HepG2 (cell line): ENCODE measurements at regions not wholly inside any gene's neighbourhood (a gene's known extent, or its start where the extent isn't known, plus 50 kb on each side); places are given as distances from the start of the nearest gene placed in this dataset.

Source experiments
- ATAC-seq: fragments of 200-7000 bp; cut with Tn5 transposase; 3 replicates; pipeline ENCODE4 v1.9.1; 2020; ENCODE audit warnings: mild to moderate bottlenecking, moderate library complexity
- BruUV-seq: library from RNA; stranded (reverse); fragments of 400-500 nt; replicated peaks from 2 replicates; lab custom pipeline; 2021; lab: Mats Ljungman, UMichigan
- CTCF ChIA-PET: fragments of 300-600 bp; formaldehyde crosslinking; extraction: SDS; loops from one replicate; lab custom pipeline; 2021; ENCODE audit warnings: low total read pairs, inconsistent platforms, low intra/inter-chr PET ratio; lab: Yijun Ruan, JAX
- POLR2A ChIA-PET: fragments of 350-600 bp; sonication (Branson Sonifier 250); formaldehyde crosslinking; loops from one replicate; lab custom pipeline; 2020; ENCODE audit warnings: antibody characterized with exemption, inconsistent platforms; lab: Yijun Ruan, JAX
- DNase-seq: peaks from one replicate; pipeline ENCODE4 v3.0.0-alpha.2; 2015; ENCODE audit warnings: low spot score
- FAIRE-seq: peaks from 3 replicates; lab custom pipeline; 2011; peaks lifted over from hg19 to GRCh38; lab: Jason Lieb, UNC
- H2AFZ ChIP-seq: one replicate; pipeline ENCODE4 v1.6.1; 2011; ENCODE audit warnings: low read length, inconsistent platforms
- H3K27ac ChIP-seq: fragments of 300-600 bp; 3 replicates; pipeline ENCODE4 v1.8.0; 2011; ENCODE audit warnings: mixed run types, mild to moderate bottlenecking, mixed read lengths, low read length, inconsistent platforms; ENCODE audit not compliant: insufficient read depth; ENCODE audit errors: extremely low read length
- H3K27me3 ChIP-seq, 2 experiments: fragments of 200-600 bp in 1 of 2; 2 replicates in 1 of 2; 3 replicates in 1 of 2; pipeline versions ENCODE4 v1.6.0 to v1.8.0; 2011; ENCODE audit warnings: low read length in 2 of 2, mild to moderate bottlenecking in 2 of 2, moderate library complexity in 2 of 2, inconsistent platforms in 1 of 2; ENCODE audit not compliant: insufficient read depth in 2 of 2, control insufficient read depth in 1 of 2
- H3K36me3 ChIP-seq, 2 experiments: fragments of 200-600 bp in 1 of 2; replicated peaks in 1 of 2; 2 replicates in 1 of 2; 3 replicates in 1 of 2; pipeline versions ENCODE4 v1.5.1 to v1.8.0; 2011; ENCODE audit warnings: low read length in 2 of 2, inconsistent platforms in 1 of 2; ENCODE audit not compliant: insufficient read depth in 2 of 2, control insufficient read depth in 1 of 2
- H3K4me1 ChIP-seq: 2 replicates; pipeline ENCODE4 v1.5.1; 2012; ENCODE audit warnings: low read length, inconsistent platforms; ENCODE audit not compliant: insufficient read depth
- H3K4me2 ChIP-seq: 2 replicates; pipeline ENCODE4 v1.6.0; 2011; ENCODE audit warnings: low read depth, low read length, inconsistent platforms
- H3K4me3 ChIP-seq, 3 experiments: fragments of 200-600 bp in 1 of 3; sonication (generic), shearing (Covaris generic) in 1 of 3; replicated peaks in 1 of 3; 2 replicates each; pipeline ENCODE4 v1.5.1; 2011 to 2016; ENCODE audit warnings: low read length in 3 of 3, inconsistent platforms in 2 of 3, low read depth in 2 of 3, mild to moderate bottlenecking in 2 of 3, control low read depth in 1 of 3, mixed read lengths in 1 of 3; ENCODE audit not compliant: insufficient read depth in 1 of 3
- H3K79me2 ChIP-seq: one replicate; pipeline ENCODE4 v1.6.1; 2011; ENCODE audit warnings: low read length, inconsistent platforms; ENCODE audit not compliant: insufficient read depth
- H3K9ac ChIP-seq: 2 replicates; pipeline ENCODE4 v1.6.0; 2011; ENCODE audit warnings: mild to moderate bottlenecking, low read depth, low read length, inconsistent platforms; ENCODE audit not compliant: insufficient read depth
- H3K9me3 ChIP-seq: 2 replicates; pipeline ENCODE4 v1.5.1; 2012; ENCODE audit warnings: mild to moderate bottlenecking, low read length
- H4K20me1 ChIP-seq: 2 replicates; pipeline ENCODE4 v1.6.0; 2011; ENCODE audit warnings: inconsistent platforms, mild to moderate bottlenecking, low read length, moderate library complexity; ENCODE audit not compliant: insufficient read depth
- ATF7 ChIP-seq, 2 experiments: fragments of 450-650 bp in 1 of 2; sonication (generic) in 1 of 2; formaldehyde crosslinking in 1 of 2; IDR thresholded peaks; 2 replicates each; pipeline versions ENCODE4 v1.4.0 to v1.6.1; 2016 to 2020; ENCODE audit warnings: antibody characterized with exemption in 1 of 2, mild to moderate bottlenecking in 1 of 2, missing genetic modification reagents in 1 of 2
- CBX1 ChIP-seq: IDR thresholded peaks from one replicate; pipeline ENCODE4 v1.6.1; 2016; ENCODE audit warnings: antibody characterized with exemption, low read depth
- GFI1 ChIP-seq: sonication (generic); formaldehyde crosslinking; IDR thresholded peaks from 2 replicates; pipeline ENCODE4 v1.5.0; 2020; ENCODE audit warnings: missing genetic modification reagents, mild to moderate bottlenecking, borderline replicate concordance
- HES4 ChIP-seq: sonication (generic); formaldehyde crosslinking; IDR thresholded peaks from 2 replicates; pipeline ENCODE4 v1.9.0; 2021; ENCODE audit warnings: mild to moderate bottlenecking, missing genetic modification reagents, borderline replicate concordance
- KMT2A ChIP-seq: sonication (generic); formaldehyde crosslinking; IDR thresholded peaks from 2 replicates; pipeline ENCODE4 v1.4.0; 2020; ENCODE audit warnings: missing genetic modification reagents
- MEIS1 ChIP-seq: sonication (generic); formaldehyde crosslinking; IDR thresholded peaks from 2 replicates; pipeline ENCODE4 v1.9.0; 2021; ENCODE audit warnings: mild to moderate bottlenecking, missing genetic modification reagents, moderate library complexity, borderline replicate concordance
- RFXAP ChIP-seq: sonication (generic); formaldehyde crosslinking; IDR thresholded peaks from 2 replicates; pipeline ENCODE4 v1.4.0; 2020; ENCODE audit warnings: missing genetic modification reagents, borderline replicate concordance
- ZBTB7B ChIP-seq: sonication (generic); formaldehyde crosslinking; IDR thresholded peaks from 2 replicates; pipeline ENCODE4 v1.4.0; 2020; ENCODE audit warnings: missing genetic modification reagents
- ZFP37 ChIP-seq: sonication (generic); formaldehyde crosslinking; IDR thresholded peaks from 2 replicates; pipeline ENCODE4 v1.4.0; 2020; ENCODE audit warnings: missing genetic modification reagents, borderline replicate concordance
- ZNF20 ChIP-seq: sonication (generic); formaldehyde crosslinking; IDR thresholded peaks from 2 replicates; pipeline ENCODE4 v1.4.0; 2020; ENCODE audit warnings: mild to moderate bottlenecking, moderate library complexity, missing genetic modification reagents
- ZNF550 ChIP-seq: sonication (generic); formaldehyde crosslinking; IDR thresholded peaks from 2 replicates; pipeline ENCODE4 v1.4.0; 2020; ENCODE audit warnings: mild to moderate bottlenecking, missing genetic modification reagents, borderline replicate concordance
- ZNF652 ChIP-seq: IDR thresholded peaks from 2 replicates; pipeline ENCODE4 v1.6.1; 2016; ENCODE audit warnings: low read depth, borderline replicate concordance
- WGBS: methylation state at CpG from one replicate; pipeline ENCODE4 v1.1.6; 2017; ENCODE audit warnings: low lambda C conversion rate; 5-methylcytosine and 5-hydroxymethylcytosine counted together
- in situ Hi-C: cut with HindIII; loops from 2 replicates; pipeline ENCODE4 v1.10.0; 2017; ENCODE audit warnings: low pct_unique_long_range_greater_than_20kb; ENCODE audit not compliant: extremely low pct_ligation_motif_present
- intact Hi-C: fragments of 100-400 bp; cut with micrococcal nuclease; formaldehyde crosslinking; loops from one replicate; pipeline ENCODE4 v1.10.0; 2022; ENCODE audit not compliant: unreplicated experiment

DNA sequence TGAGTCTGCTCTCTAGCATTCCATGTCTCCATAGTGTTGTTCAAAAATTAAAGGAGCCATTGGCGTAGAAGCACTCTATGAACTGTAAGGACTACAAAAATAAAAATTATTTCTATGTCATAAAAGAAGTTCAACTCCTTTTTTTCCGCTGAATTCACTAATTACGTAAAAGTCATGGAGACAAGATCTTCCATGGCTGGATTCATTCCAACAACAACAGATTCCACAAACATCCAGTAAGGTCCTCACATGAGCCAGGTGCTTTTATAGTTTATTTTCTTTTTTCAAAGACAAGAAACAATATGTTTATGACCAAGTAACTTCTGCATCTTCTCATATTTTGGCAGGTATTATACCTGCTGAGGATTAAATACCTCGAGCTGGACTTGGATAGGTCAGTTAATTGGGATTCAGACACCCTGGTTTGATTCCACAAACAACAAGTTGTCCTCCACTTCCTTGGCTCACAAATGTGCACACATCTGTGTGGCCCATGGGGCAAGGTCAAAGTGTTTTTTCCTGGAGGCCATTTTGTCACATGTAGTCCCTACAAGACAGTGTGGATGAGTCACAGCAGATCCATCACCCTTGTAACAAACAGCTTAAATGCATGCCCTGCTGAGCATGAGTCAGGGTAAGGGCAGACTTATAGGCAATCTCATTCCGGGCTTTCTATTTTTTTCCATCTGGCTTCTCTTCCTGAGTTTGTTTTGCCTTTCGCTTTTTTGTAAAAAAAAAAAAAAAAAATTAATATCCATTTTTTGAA, 475.6 kb downstream of the COG6 start (continued):
- no peak for TF ChIP-seq ZNF652 (CRISPR knock-in tag)

DNA sequence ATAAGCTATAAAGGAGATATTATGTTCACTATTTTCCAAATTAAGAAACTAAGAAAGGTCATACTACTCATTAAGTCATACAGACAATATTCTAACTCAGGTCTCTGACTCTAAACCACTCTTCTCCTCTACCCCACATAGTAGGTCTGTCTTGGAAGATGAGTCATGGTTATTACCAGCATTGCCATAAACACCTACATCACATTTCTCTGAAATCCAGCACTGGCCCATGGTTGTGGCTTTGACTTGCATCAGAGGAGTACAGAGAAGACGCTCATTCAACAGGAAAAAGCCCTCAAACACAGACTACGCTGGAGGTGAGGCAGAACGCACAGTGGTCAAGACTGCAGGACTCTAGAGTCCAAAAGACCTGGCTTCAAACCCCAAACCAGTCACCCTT, 476.8 kb downstream of the COG6 start:
- Histone ChIP-seq H2AFZ (no peak overlapping the region), H3K4me3 (no peak overlapping the region), H3K36me3 (no peaks in the 10 kb centered on the region), H3K27ac (no peak overlapping the region), H3K79me2 (no peaks in the 10 kb centered on the region), H3K4me1 (peaks cover 13% of the 10 kb centered on the region), H3K27me3 (no peaks in the 10 kb centered on the region), H3K9ac (no peak overlapping the region), H3K9me3 (peaks cover 8% of the 10 kb centered on the region; the same call in 1 of the 2 replicates), H3K4me2 (no peak overlapping the region), H4K20me1 (no peaks in the 10 kb centered on the region)
- WGBS, result 57% methylated on average over 3 of the region's 3 CpGs
- TF ChIP-seq KMT2A (CRISPR knock-in tag) (no peak), CBX1 (no peak), ZNF20 (no peak), ZFP37 (CRISPR knock-in tag) (no peak), HES4 (CRISPR knock-in tag) (no peak), MEIS1 (CRISPR knock-in tag) (no peak), ATF7 (IDR thresholded peaks at IDR 0.05) (no peak), ATF7 (CRISPR knock-in tag; IDR thresholded peaks at IDR 0.05) (no peak), ZBTB7B (CRISPR knock-in tag) (no peak), RFXAP (CRISPR knock-in tag) (no peak), GFI1 (CRISPR knock-in tag) (no peak), ZNF550 (CRISPR knock-in tag) (no peak)
- ChIA-PET CTCF (no interaction called here), POLR2A (no interaction called here)
- DNase-seq, result no peak
- intact Hi-C loops (no loop called here), in situ Hi-C loops (no loop called here)
- no TSS peak for BruUV-seq
- FAIRE-seq, result no peak
- ATAC-seq, result no peak
